ENCODE measurements at regions not wholly inside any gene's neighbourhood (a gene's known extent, or its start where the extent isn't known, plus 50 kb on each side); places are given as distances from the start of the nearest gene placed in this dataset.
A peak's percentile ranks its signal among the peaks of the same experiment; 100 is the strongest.
"Not testable (repeated sequence)": the region's sequence is repeated elsewhere in the genome, so short reads cannot be mapped to it uniquely, and the experiment has no call there.

DNA sequence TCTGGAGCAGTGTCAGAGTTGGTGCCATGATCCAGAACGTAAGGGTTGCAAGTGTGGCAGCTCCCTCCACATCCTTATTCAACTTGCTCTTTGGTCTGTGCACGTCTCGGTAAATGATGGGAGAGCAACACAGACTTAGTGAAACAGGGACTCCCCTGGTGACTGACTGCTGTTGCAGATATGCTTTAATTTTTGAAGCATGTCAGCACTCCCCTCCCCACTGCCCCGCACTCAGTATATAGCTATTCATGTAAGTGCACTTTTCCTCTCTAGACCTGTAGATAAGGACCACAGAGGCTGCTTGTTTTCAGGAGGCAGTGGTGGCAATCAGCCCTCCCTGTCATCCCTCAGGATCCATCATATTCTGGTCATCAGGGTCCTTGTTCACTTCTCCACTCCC, 470.9 kb downstream of the IRS2 start:
- Histone ChIP-seq H3K4me3 (ENCODE audit: low read length) (no peak overlapping the region), H3K27me3 (replicated peaks; ENCODE audit: control insufficient read depth, insufficient read depth, low read length) (peaks cover 14% of the 10 kb centered on the region), H3K9me3 (ENCODE audit: control insufficient read depth, low read length) (no peaks in the 10 kb centered on the region), H3K36me3 (ENCODE audit: control insufficient read depth, insufficient read depth, low read length, severe bottlenecking) (no peaks in the 10 kb centered on the region), H3K4me1 (ENCODE audit: control insufficient read depth, insufficient read depth, low read length) (no peaks in the 10 kb centered on the region), H3K9ac (ENCODE audit: low read length) (no peak overlapping the region)
- DNase-seq (ENCODE audit: low read depth), result no peak

DNA sequence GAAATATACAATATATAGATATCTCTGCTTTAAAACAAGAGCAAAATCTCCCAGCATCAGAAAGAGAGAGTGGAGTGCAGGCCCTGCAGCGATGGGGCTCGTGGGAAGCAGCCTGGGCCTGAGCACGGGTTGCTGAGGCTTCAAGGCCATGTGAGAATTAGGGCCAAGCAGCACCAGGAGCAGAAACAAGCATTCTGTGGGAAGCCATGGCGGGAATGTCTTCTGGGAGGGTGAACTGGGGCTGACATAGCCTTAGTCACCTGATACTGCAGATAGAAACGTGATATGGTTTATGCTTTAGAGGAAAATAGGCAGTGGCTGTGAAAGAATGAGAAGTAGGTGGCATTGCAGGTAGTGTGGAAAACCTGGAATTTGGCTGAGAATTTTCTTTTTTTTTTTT, 472.3 kb downstream of the IRS2 start:
- H3K4me1 ChIP-seq (ENCODE audit: control insufficient read depth, insufficient read depth, low read length), result no peaks in the 10 kb centered on the region
- no peak for DNase-seq (ENCODE audit: low read depth)
- no peak overlapping the region for H3K4me3 ChIP-seq (ENCODE audit: low read length)
- peaks cover 10% of the 10 kb centered on the region for H3K27me3 ChIP-seq (replicated peaks; ENCODE audit: control insufficient read depth, insufficient read depth, low read length)
- H3K9me3 ChIP-seq (ENCODE audit: control insufficient read depth, low read length), result no peaks in the 10 kb centered on the region
- H3K9ac ChIP-seq (ENCODE audit: low read length), result no peak overlapping the region
- H3K36me3 ChIP-seq (ENCODE audit: control insufficient read depth, insufficient read depth, low read length, severe bottlenecking), result no peaks in the 10 kb centered on the region

DNA sequence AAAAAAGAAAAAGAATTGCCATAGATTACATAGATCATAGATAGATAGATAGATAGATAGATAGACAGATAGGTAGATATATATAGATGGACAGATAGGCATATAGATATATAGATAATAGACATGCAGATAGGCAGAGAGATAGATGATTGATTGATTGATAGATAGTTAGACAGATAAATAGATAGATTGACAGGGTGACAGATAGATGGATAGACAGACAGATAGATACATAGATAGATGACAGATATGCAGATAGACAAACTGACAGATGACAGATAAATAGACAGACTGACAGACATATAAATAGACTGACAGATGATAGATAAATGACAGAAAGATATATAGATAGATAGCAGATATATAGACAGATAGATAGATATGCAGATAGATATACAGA, 474.0 kb downstream of the IRS2 start:
- Histone ChIP-seq H3K9me3 (ENCODE audit: control insufficient read depth, low read length) (no peaks in the 10 kb centered on the region), H3K9ac (ENCODE audit: low read length) (no peak overlapping the region), H3K27me3 (replicated peaks; ENCODE audit: control insufficient read depth, insufficient read depth, low read length) (peaks cover 21% of the 10 kb centered on the region), H3K4me1 (ENCODE audit: control insufficient read depth, insufficient read depth, low read length) (no peaks in the 10 kb centered on the region), H3K36me3 (ENCODE audit: control insufficient read depth, insufficient read depth, low read length, severe bottlenecking) (no peaks in the 10 kb centered on the region), H3K4me3 (ENCODE audit: low read length) (no peak overlapping the region)
- DNase-seq (ENCODE audit: low read depth), result no peak

DNA sequence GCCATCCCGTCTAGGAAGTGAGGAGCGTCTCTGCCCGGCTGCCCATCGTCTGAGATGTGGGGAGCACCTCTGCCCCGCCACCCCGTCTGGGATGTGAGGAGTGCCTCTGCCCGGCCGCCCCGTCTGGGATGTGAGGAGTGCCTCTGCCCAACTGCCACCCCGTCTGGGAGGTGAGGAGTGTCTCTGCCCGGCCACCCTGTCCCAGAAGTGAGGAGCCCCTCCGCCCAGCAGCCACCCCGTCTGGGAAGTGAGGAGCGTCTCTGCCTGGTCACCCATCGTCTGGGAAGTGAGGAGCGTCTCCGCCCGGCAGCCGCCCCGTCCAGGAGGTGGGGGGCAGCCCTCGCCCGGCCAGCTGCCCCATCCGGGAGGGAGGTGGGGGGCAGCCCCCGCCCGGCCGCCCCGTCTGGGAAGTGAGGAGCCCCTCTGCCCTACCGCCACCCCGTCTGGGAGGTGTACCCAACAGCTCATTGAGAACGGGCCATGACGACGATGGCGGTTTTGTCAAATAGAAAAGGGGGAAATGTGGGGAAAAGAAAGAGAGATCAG, 474.9 kb downstream of the IRS2 start:
- H3K9me3 ChIP-seq (ENCODE audit: control insufficient read depth, low read length); H3K36me3 ChIP-seq (ENCODE audit: control insufficient read depth, insufficient read depth, low read length, severe bottlenecking); H3K9ac ChIP-seq (ENCODE audit: low read length); H3K4me3 ChIP-seq (ENCODE audit: low read length); DNase-seq (ENCODE audit: low read depth); H3K4me1 ChIP-seq (ENCODE audit: control insufficient read depth, insufficient read depth, low read length): not testable (repeated sequence)
- H3K27me3 ChIP-seq (replicated peaks; ENCODE audit: control insufficient read depth, insufficient read depth, low read length), result peaks cover 23% of the 10 kb centered on the region

DNA sequence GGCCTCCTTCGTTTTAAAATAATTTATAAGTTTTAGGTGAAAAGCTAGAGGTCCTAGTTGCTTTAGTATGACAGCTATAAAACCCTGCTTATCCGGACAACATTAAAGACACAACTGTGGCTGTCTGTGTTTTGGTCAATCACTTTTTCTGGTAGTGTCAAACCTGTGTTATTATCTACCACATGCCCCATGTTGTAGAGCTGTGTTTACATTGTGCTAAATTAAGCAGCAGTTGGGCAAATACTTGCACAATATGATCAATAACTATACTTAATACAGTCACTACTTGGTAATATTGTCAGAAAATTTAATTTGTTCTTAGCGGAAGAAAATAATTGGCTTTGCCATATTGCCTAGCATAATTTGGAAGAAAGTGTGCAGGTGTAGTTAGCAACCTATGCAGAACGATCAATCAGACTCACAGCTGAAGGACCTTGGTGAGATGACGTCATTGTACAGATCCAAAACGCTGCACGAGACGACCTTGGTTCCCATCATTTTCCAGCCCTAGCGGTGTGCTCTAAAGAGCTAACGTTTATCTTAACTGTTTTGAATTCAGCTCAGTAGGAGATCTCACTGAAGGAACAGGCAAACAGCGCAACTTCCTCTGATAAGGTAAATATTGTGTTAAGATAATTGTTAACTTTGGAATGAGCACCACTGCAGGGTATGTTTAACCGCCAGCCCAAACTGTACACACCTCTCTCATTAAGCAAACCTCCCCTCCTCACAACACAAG, 476.6 kb downstream of the IRS2 start:
- no peak overlapping the region for H3K9ac ChIP-seq (ENCODE audit: low read length)
- H3K36me3 ChIP-seq (ENCODE audit: control insufficient read depth, insufficient read depth, low read length, severe bottlenecking), result no peaks in the 10 kb centered on the region
- H3K27me3 ChIP-seq (replicated peaks; ENCODE audit: control insufficient read depth, insufficient read depth, low read length), result peaks cover 27% of the 10 kb centered on the region

DNA sequence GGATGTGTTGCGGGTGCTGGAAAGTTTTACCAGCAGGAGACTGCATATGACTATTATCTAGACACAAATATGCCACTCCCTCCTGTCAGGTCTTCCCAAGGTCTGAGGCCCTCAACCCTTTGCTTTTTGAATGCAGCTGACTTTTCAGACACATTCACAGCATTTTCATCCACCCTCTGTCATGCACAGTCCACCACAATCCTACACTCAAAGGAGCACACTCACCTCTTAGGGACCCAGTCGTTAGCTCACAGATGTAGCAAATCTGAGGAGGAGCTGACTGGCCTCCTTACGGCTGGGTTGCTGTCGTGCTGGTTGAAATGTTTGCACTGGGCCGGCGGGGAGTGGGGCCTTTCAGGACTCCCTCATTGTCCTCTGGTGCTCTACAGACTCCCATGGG, 479.4 kb downstream of the IRS2 start:
- H3K4me1 ChIP-seq (ENCODE audit: control insufficient read depth, insufficient read depth, low read length), result no peaks in the 10 kb centered on the region
- no peak overlapping the region for H3K4me3 ChIP-seq (ENCODE audit: low read length)
- H3K36me3 ChIP-seq (ENCODE audit: control insufficient read depth, insufficient read depth, low read length, severe bottlenecking), result no peaks in the 10 kb centered on the region
- H3K9me3 ChIP-seq (ENCODE audit: control insufficient read depth, low read length), result no peaks in the 10 kb centered on the region
- no peak for DNase-seq (ENCODE audit: low read depth)
- H3K27me3 ChIP-seq (replicated peaks; ENCODE audit: control insufficient read depth, insufficient read depth, low read length), result peaks cover 27% of the 10 kb centered on the region
- H3K9ac ChIP-seq (ENCODE audit: low read length), result no peak overlapping the region

More for the DNA sequence above, 476.6 kb downstream of the IRS2 start:
- Histone ChIP-seq H3K4me3 (ENCODE audit: low read length) (no peak overlapping the region), H3K4me1 (ENCODE audit: control insufficient read depth, insufficient read depth, low read length) (no peaks in the 10 kb centered on the region), H3K9me3 (ENCODE audit: control insufficient read depth, low read length) (no peaks in the 10 kb centered on the region)
- no peak for DNase-seq (ENCODE audit: low read depth)

DNA sequence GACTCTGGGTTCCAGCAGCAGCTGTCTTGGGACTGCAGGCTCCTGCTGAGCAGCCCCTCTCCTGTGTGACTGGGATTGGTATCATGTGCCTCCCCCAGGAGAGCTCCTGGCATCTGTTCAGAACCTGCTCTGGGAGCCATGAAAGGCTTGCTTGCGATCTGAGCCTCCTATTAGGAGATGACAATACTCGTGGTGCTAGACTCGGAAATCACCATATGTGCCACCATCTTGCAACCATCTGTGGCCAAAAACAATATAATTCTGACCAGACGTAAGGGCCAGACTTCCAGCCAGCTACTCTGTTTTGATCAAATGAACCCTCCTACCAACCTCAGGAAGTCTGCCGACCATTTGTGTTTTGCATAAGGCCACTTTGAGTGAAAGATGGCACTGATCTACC, 484.7 kb downstream of the IRS2 start:
- Histone ChIP-seq H3K36me3 (ENCODE audit: control insufficient read depth, insufficient read depth, low read length, severe bottlenecking) (no peaks in the 10 kb centered on the region), H3K4me1 (ENCODE audit: control insufficient read depth, insufficient read depth, low read length) (peaks cover 12% of the 10 kb centered on the region), H3K27me3 (replicated peaks; ENCODE audit: control insufficient read depth, insufficient read depth, low read length) (peaks cover 10% of the 10 kb centered on the region), H3K9me3 (ENCODE audit: control insufficient read depth, low read length) (no peaks in the 10 kb centered on the region), H3K4me3 (ENCODE audit: low read length) (no peak overlapping the region), H3K9ac (ENCODE audit: low read length) (no peak overlapping the region)
- DNase-seq (ENCODE audit: low read depth), result no peak

DNA sequence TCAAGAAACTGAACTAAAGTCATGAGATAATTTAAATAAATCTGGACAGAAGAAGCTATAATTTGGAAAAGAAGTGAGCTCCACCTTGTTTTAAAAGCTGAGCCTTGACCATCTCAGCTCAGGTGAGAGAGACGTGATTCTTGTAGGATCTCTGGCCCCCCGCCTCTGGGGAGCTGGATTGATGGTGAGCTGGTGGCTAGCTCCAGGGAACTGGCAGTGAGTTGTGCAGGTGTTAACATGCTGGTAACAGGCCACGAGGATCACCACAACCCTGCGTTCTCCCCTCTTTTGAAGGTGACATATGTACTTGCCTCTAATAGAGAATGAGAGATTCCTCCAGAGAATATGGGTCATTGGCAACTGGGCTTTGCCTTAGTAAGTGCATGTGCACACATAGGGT, 485.1 kb downstream of the IRS2 start:
- DNase-seq (ENCODE audit: low read depth), result no peak
- H3K4me3 ChIP-seq (ENCODE audit: low read length), result no peak overlapping the region
- peaks cover 12% of the 10 kb centered on the region for H3K4me1 ChIP-seq (ENCODE audit: control insufficient read depth, insufficient read depth, low read length)
- peaks cover 8% of the 10 kb centered on the region for H3K27me3 ChIP-seq (replicated peaks; ENCODE audit: control insufficient read depth, insufficient read depth, low read length)
- no peak overlapping the region for H3K9ac ChIP-seq (ENCODE audit: low read length)
- H3K36me3 ChIP-seq (ENCODE audit: control insufficient read depth, insufficient read depth, low read length, severe bottlenecking), result no peaks in the 10 kb centered on the region
- no peaks in the 10 kb centered on the region for H3K9me3 ChIP-seq (ENCODE audit: control insufficient read depth, low read length)

DNA sequence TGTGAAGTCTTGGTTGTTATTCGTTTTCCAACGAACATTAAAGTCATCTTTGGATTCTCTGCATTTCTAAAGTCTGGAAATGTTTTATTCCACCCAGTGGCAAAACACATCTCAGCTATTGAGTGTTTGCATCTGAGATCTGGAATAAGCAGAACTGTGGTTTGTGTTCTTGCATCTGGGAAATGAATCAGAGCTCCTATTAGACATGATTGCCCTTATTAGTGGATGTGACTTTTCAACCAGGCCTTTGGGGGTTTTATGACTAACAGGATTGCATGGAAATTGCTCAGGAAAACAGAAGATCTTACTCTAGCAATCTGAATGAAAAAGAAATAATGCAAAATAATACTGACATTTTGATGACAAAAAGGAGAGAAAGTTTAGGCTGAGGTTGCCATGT, 488.8 kb downstream of the IRS2 start:
- H3K4me3 ChIP-seq (ENCODE audit: low read length), result no peak overlapping the region
- H3K9ac ChIP-seq (ENCODE audit: low read length), result peak overlapping the region; percentile 42
- peak; percentile 45 for DNase-seq (ENCODE audit: low read depth)
- H3K27me3 ChIP-seq (replicated peaks; ENCODE audit: control insufficient read depth, insufficient read depth, low read length), result no peaks in the 10 kb centered on the region
- H3K4me1 ChIP-seq (ENCODE audit: control insufficient read depth, insufficient read depth, low read length), result peaks cover 12% of the 10 kb centered on the region
- no peaks in the 10 kb centered on the region for H3K36me3 ChIP-seq (ENCODE audit: control insufficient read depth, insufficient read depth, low read length, severe bottlenecking)
- peaks cover 4% of the 10 kb centered on the region for H3K9me3 ChIP-seq (ENCODE audit: control insufficient read depth, low read length)

DNA sequence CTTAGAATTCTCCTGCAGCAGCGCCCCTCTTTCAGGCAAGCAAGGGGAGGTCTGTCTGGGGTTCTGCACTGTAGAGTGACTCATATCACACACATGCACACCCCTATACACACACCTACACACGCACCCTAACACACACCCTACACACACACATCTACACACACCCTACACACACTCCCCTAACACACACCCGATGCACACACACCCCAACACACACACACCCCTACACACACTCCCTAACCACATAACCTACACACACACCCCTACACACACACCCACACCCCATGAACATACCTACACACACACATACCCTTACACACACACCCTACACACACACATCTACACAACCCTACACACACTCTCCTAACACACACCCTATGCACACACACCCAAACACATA, 493.2 kb downstream of the IRS2 start:
- H3K27me3 ChIP-seq (replicated peaks; ENCODE audit: control insufficient read depth, insufficient read depth, low read length), result no peaks in the 10 kb centered on the region
- H3K36me3 ChIP-seq (ENCODE audit: control insufficient read depth, insufficient read depth, low read length, severe bottlenecking), result no peaks in the 10 kb centered on the region
- H3K9ac ChIP-seq (ENCODE audit: low read length), result no peak overlapping the region
- no peak overlapping the region for H3K4me3 ChIP-seq (ENCODE audit: low read length)
- DNase-seq (ENCODE audit: low read depth), result no peak
- H3K9me3 ChIP-seq (ENCODE audit: control insufficient read depth, low read length), result peaks cover 4% of the 10 kb centered on the region
- peaks cover 13% of the 10 kb centered on the region for H3K4me1 ChIP-seq (ENCODE audit: control insufficient read depth, insufficient read depth, low read length)

DNA sequence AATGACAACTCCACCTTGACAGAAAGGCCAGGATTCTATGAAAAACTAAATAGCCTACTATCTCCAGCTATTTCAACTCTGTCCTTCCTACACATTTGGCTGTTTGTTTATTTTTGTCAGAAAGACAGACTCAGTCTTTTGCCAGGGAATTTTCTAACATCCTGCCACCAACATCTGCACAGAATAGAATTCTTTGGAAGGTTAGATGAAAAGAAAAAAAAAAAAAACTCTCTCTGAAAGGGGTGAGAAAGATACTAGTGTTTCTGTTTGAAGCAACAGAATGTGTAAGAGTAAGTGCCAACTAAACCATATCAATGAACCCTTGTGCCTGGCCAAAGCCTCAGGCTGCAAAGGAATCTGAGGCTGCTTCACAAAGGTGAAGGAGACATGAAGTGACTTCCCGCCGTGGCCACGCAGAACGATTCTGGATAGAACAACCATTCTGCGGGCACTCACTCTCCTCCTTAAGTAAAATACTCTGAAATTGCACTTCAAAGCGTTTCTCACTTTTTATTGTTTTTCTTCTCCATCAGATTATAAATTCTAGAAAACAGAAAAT, 498.2 kb downstream of the IRS2 start:
- H3K27me3 ChIP-seq (replicated peaks; ENCODE audit: control insufficient read depth, insufficient read depth, low read length), result no peaks in the 10 kb centered on the region
- H3K9me3 ChIP-seq (ENCODE audit: control insufficient read depth, low read length), result no peaks in the 10 kb centered on the region
- peaks cover 6% of the 10 kb centered on the region for H3K4me1 ChIP-seq (ENCODE audit: control insufficient read depth, insufficient read depth, low read length)
- H3K9ac ChIP-seq (ENCODE audit: low read length), result peak overlapping the region; percentile 26
- no peaks in the 10 kb centered on the region for H3K36me3 ChIP-seq (ENCODE audit: control insufficient read depth, insufficient read depth, low read length, severe bottlenecking)
- H3K4me3 ChIP-seq (ENCODE audit: low read length), result no peak overlapping the region
- DNase-seq (ENCODE audit: low read depth), result peak; percentile 20
